G401.6 (cell line): ENCODE measurements at regions not wholly inside any gene's neighbourhood (a gene's known extent, or its start where the extent isn't known, plus 50 kb on each side); places are given as distances from the start of the nearest gene placed in this dataset.

Experiments used
- FAIRE-seq: peaks from 2 replicates; lab custom pipeline; 2012; peaks lifted over from hg19 to GRCh38; lab: Jason Lieb, UNC

GRCh38 chr12:30146561-30146960, 362.8 kb upstream of the TMTC1 start:
- no peak for FAIRE-seq

- no peak for FAIRE-seq
Observed at GRCh38 chr12:30145684-30146032, 361.9 kb upstream of the TMTC1 start.

- no peak for FAIRE-seq
Observed at GRCh38 chr12:30144777-30145683, 361.3 kb upstream of the TMTC1 start.

GRCh38 chr12:30142301-30142700, 358.6 kb upstream of the TMTC1 start:
- no peak for FAIRE-seq

GRCh38 chr12:30138483-30138882, 354.7 kb upstream of the TMTC1 start:
- FAIRE-seq = no peak

GRCh38 chr12:30136696-30137095, 353.0 kb upstream of the TMTC1 start:
- no peak for FAIRE-seq

GRCh38 chr12:30135776-30136175, 352.0 kb upstream of the TMTC1 start:
- FAIRE-seq = no peak

- FAIRE-seq = no peak
Observed at GRCh38 chr12:30134229-30134628, 350.5 kb upstream of the TMTC1 start.

- no peak for FAIRE-seq
Observed at GRCh38 chr12:30126944-30127343, 343.2 kb upstream of the TMTC1 start.

- FAIRE-seq = no peak
Observed at GRCh38 chr12:30120522-30120921, 336.8 kb upstream of the TMTC1 start.

- FAIRE-seq = no peak
Observed at GRCh38 chr12:30117483-30117882, 333.7 kb upstream of the TMTC1 start.

GRCh38 chr12:30111719-30112118, 328.0 kb upstream of the TMTC1 start:
- FAIRE-seq = no peak

GRCh38 chr12:30110958-30111586, 327.3 kb upstream of the TMTC1 start:
- FAIRE-seq = no peak

- FAIRE-seq = no peak
Observed at GRCh38 chr12:30110498-30110897, 326.8 kb upstream of the TMTC1 start.

GRCh38 chr12:30108666-30109065, 324.9 kb upstream of the TMTC1 start:
- no peak for FAIRE-seq

GRCh38 chr12:30106204-30106965, 322.6 kb upstream of the TMTC1 start:
- no peak for FAIRE-seq

- FAIRE-seq = no peak
Observed at GRCh38 chr12:30105505-30105904, 321.8 kb upstream of the TMTC1 start.

- FAIRE-seq = no peak
Observed at GRCh38 chr12:30104971-30105370, 321.2 kb upstream of the TMTC1 start.

GRCh38 chr12:30100741-30101140, 317.0 kb upstream of the TMTC1 start:
- no peak for FAIRE-seq

- no peak for FAIRE-seq
Observed at GRCh38 chr12:30098677-30099076, 314.9 kb upstream of the TMTC1 start.

- no peak for FAIRE-seq
Observed at GRCh38 chr12:30095511-30095910, 311.8 kb upstream of the TMTC1 start.

GRCh38 chr12:30092983-30093617, 309.4 kb upstream of the TMTC1 start:
- no peak for FAIRE-seq

GRCh38 chr12:30090258-30090657, 306.5 kb upstream of the TMTC1 start:
- no peak for FAIRE-seq
